IMR-90 (cell line): ENCODE measurements at regions not wholly inside any gene's neighbourhood (a gene's known extent, or its start where the extent isn't known, plus 50 kb on each side); places are given as distances from the start of the nearest gene placed in this dataset.

Experiments
- ATAC-seq: fragments of 200-7000 bp; cut with Tn5 transposase; 2 replicates; pipeline ENCODE4 v1.9.1; 2020; ENCODE audit warnings: low read depth, mild to moderate bottlenecking, moderate library complexity
- BruUV-seq: library from RNA; stranded (reverse); fragments of 400-500 nt; replicated peaks from 2 replicates; lab custom pipeline; 2021; lab: Mats Ljungman, UMichigan
- CTCF ChIA-PET: fragments of 300-600 bp; formaldehyde crosslinking; extraction: SDS; loops from one replicate; lab custom pipeline; 2021; ENCODE audit warnings: antibody characterized with exemption; lab: Yijun Ruan, JAX
- POLR2A ChIA-PET: fragments of 300-600 bp; sonication (Branson Sonifier 250); formaldehyde crosslinking; loops from one replicate; lab custom pipeline; 2022; ENCODE audit warnings: antibody characterized with exemption; ENCODE audit not compliant: unreplicated experiment; lab: Charles Lee
- DNase-seq: peaks from one replicate; pipeline ENCODE4 v3.0.0; 2013
- H2AFZ ChIP-seq: replicated peaks from 2 replicates; pipeline ENCODE3; 2013; ENCODE audit warnings: low read length, mild to moderate bottlenecking; ENCODE audit not compliant: poor library complexity
- H2AK5ac ChIP-seq: 2 replicates; pipeline ENCODE4 v1.6.1; 2013; ENCODE audit warnings: low read depth, low read length, inconsistent platforms
- H2AK9ac ChIP-seq: replicated peaks from 2 replicates; pipeline ENCODE3; 2013; ENCODE audit warnings: mild to moderate bottlenecking, low read depth, low read length, moderate library complexity; ENCODE audit not compliant: poor library complexity
- H2BK120ac ChIP-seq: 2 replicates; pipeline ENCODE4 v1.6.1; 2013; ENCODE audit warnings: low read depth, low read length, inconsistent platforms
- H2BK15ac ChIP-seq: 3 replicates; pipeline ENCODE4 v1.6.1; 2013; ENCODE audit warnings: low read depth, low read length, inconsistent platforms
- H2BK20ac ChIP-seq: 2 replicates; pipeline ENCODE4 v1.6.1; 2013; ENCODE audit warnings: low read depth, mild to moderate bottlenecking, inconsistent platforms, low read length, moderate library complexity
- H2BK5ac ChIP-seq: 2 replicates; pipeline ENCODE4 v1.6.1; 2013; ENCODE audit warnings: mild to moderate bottlenecking, low read depth, low read length, inconsistent platforms; ENCODE audit not compliant: poor library complexity, severe bottlenecking
- H3K14ac ChIP-seq: replicated peaks from 2 replicates; pipeline ENCODE4 v1.6.1; 2013; ENCODE audit warnings: low read depth, low read length, inconsistent platforms
- H3K18ac ChIP-seq: 2 replicates; pipeline ENCODE4 v1.6.1; 2013; ENCODE audit warnings: low read depth, low read length, control low read depth
- H3K23ac ChIP-seq: 2 replicates; pipeline ENCODE4 v1.6.1; 2013; ENCODE audit warnings: low read depth, low read length, inconsistent platforms
- H3K27ac ChIP-seq: 2 replicates; pipeline ENCODE4 v1.5.1; 2013; ENCODE audit warnings: mild to moderate bottlenecking, control low read depth, low read length; ENCODE audit not compliant: insufficient read depth
- H3K27me3 ChIP-seq: 2 replicates; pipeline ENCODE4 v1.6.1; 2013; ENCODE audit warnings: low read length; ENCODE audit not compliant: control insufficient read depth, insufficient read depth
- H3K36me3 ChIP-seq: 2 replicates; pipeline ENCODE4 v1.6.1; 2013; ENCODE audit warnings: low read length, mixed read lengths; ENCODE audit not compliant: control insufficient read depth, insufficient read depth
- H3K4ac ChIP-seq: 2 replicates; pipeline ENCODE4 v1.6.1; 2013; ENCODE audit warnings: low read depth, low read length, inconsistent platforms
- H3K4me1 ChIP-seq: 2 replicates; pipeline ENCODE4 v1.6.1; 2013; ENCODE audit warnings: low read length, mixed read lengths; ENCODE audit not compliant: control insufficient read depth, insufficient read depth
- H3K4me2 ChIP-seq: 2 replicates; pipeline ENCODE4 v1.6.1; 2013; ENCODE audit warnings: low read depth, mild to moderate bottlenecking, control low read depth, low read length, moderate library complexity
- H3K4me3 ChIP-seq: 2 replicates; pipeline ENCODE4 v1.5.1; 2013; ENCODE audit warnings: low read depth, mild to moderate bottlenecking, control low read depth, low read length, moderate library complexity; ENCODE audit not compliant: insufficient read depth
- H3K56ac ChIP-seq: 2 replicates; pipeline ENCODE4 v1.6.1; 2013; ENCODE audit warnings: low read length, inconsistent platforms; ENCODE audit not compliant: insufficient read depth; ENCODE audit errors: extremely low read depth
- H3K79me1 ChIP-seq, 2 experiments: 2 replicates each; pipeline ENCODE4 v1.6.1; 2013; ENCODE audit warnings: low read length in 2 of 2, inconsistent platforms in 1 of 2, low read depth in 1 of 2
- H3K9ac ChIP-seq: 2 replicates; pipeline ENCODE4 v1.6.1; 2013; ENCODE audit warnings: low read depth, low read length, control low read depth
- H3K9me1 ChIP-seq: 2 replicates; pipeline ENCODE4 v1.6.1; 2013; ENCODE audit warnings: low read length, inconsistent platforms; ENCODE audit not compliant: insufficient read depth
- H3K9me3 ChIP-seq: 2 replicates; pipeline ENCODE4 v1.6.1; 2013; ENCODE audit warnings: low read length; ENCODE audit not compliant: control insufficient read depth, insufficient read depth
- H4K20me1 ChIP-seq: 2 replicates; pipeline ENCODE4 v1.6.1; 2013; ENCODE audit warnings: low read length, inconsistent platforms; ENCODE audit not compliant: insufficient read depth
- H4K5ac ChIP-seq: 2 replicates; pipeline ENCODE4 v1.6.1; 2013; ENCODE audit warnings: mild to moderate bottlenecking, low read depth, low read length, control low read depth
- H4K8ac ChIP-seq, 2 experiments: 2 replicates each; pipeline ENCODE4 v1.6.1; 2013; ENCODE audit warnings: low read depth in 2 of 2, low read length in 2 of 2, control low read depth in 1 of 2, inconsistent platforms in 1 of 2
- H4K91ac ChIP-seq: 2 replicates; pipeline ENCODE4 v1.6.1; 2013; ENCODE audit warnings: low read depth, low read length, inconsistent platforms; ENCODE audit not compliant: insufficient read depth
- BHLHE40 ChIP-seq: fragments of 150-350 bp; IDR thresholded peaks from 2 replicates; pipeline ENCODE4 v1.6.1; 2016; ENCODE audit warnings: mild to moderate bottlenecking, low read depth, low read length
- CEBPB ChIP-seq: IDR thresholded peaks from 2 replicates; pipeline ENCODE4 v1.6.1; 2012; ENCODE audit warnings: low read depth, low read length, improper control_type of control experiment
- MAFK ChIP-seq: IDR thresholded peaks from 2 replicates; pipeline ENCODE4 v1.6.1; 2012; ENCODE audit warnings: low read depth, low read length, improper control_type of control experiment
- RAD21 ChIP-seq: IDR thresholded peaks from 2 replicates; pipeline ENCODE4 v1.6.1; 2012; ENCODE audit warnings: low read length, improper control_type of control experiment
- RFX5 ChIP-seq: IDR thresholded peaks from 2 replicates; pipeline ENCODE4 v1.8.0; 2012; ENCODE audit warnings: low read depth, mild to moderate bottlenecking, low read length, moderate library complexity
- WGBS, 2 experiments: methylation state at CpG; one replicate each; pipeline versions ENCODE4 v1.1.5 to v1.1.7; 2013; ENCODE audit warnings: missing lambda C conversion rate in 2 of 2; ENCODE audit not compliant: insufficient read length in 1 of 2; ENCODE audit errors: extremely low coverage in 2 of 2; 5-methylcytosine and 5-hydroxymethylcytosine counted together
- dilution Hi-C: fragments of 300-500 bp; cut with HindIII; formaldehyde crosslinking; loops from one replicate; pipeline ENCODE4 v1.14.3; 2018; ENCODE audit warnings: low sequenced_read_pairs; ENCODE audit not compliant: unreplicated experiment
- in situ Hi-C: fragments of 300-500 bp; cut with MboI; formaldehyde crosslinking; loops from 3 replicates; pipeline ENCODE4 v1.14.3; 2019; ENCODE audit warnings: low sequenced_read_pairs, inconsistent platforms, mixed read lengths
- intact Hi-C: fragments of 100-400 bp; cut with micrococcal nuclease; formaldehyde crosslinking; loops from 2 replicates; pipeline ENCODE4 v1.10.0; 2022
- TF ChIP-seq, protein P1 (sequence below): fragments of 150-350 bp; IDR thresholded peaks from 2 replicates; pipeline ENCODE4 v1.6.1; 2016; ENCODE audit warnings: low read depth, mild to moderate bottlenecking, low read length, moderate library complexity, borderline replicate concordance
- TF ChIP-seq, protein P2 (sequence below): fragments of 150-350 bp; IDR thresholded peaks from 2 replicates; pipeline ENCODE4 v1.6.1; 2017; ENCODE audit warnings: mild to moderate bottlenecking, antibody characterized with exemption, low read length, low read depth
- TF ChIP-seq, protein P3 (sequence below): conservative IDR thresholded peaks from 2 replicates; pipeline ENCODE4 v1.5.1; 2012; ENCODE audit warnings: mild to moderate bottlenecking, low read depth, low read length, improper control_type of control experiment

DNA sequence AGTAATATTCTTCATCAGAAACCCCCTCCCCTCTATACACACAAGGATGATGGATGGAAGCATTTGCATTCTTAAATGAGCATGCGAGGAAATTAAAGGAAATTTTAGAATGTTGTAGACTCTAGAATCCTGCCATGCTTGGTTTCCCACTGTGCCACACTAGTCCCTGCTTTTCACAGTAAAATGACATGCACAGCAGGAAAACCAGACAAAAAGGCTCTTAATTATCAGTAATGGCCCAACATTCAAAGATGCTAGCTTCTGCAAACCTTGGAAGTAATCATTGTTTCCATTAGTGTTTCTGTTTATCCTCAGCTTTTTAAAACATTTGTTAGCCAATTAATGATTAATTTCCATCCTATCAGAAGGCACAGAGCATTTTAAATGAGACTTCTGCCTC lies 255.8 kb downstream of the SLCO4C1 start:
- Histone ChIP-seq H4K5ac (no peak overlapping the region), H3K14ac (no peak overlapping the region), H2BK15ac (no peak overlapping the region), H2BK20ac (no peak overlapping the region), H3K9ac (no peak overlapping the region), H2AK5ac (no peak overlapping the region), H3K36me3 (no peaks in the 10 kb centered on the region), H3K56ac (no peak overlapping the region), H4K20me1 (no peaks in the 10 kb centered on the region), H3K4me2 (no peak overlapping the region), H3K4ac (no peak overlapping the region), H2BK120ac (no peak overlapping the region), H2AFZ (no peak overlapping the region), H3K18ac (no peak overlapping the region), H2AK9ac (no peak overlapping the region), H4K91ac (no peak overlapping the region), H3K27me3 (no peaks in the 10 kb centered on the region), H4K8ac (no peak overlapping the region), H2BK5ac (no peak overlapping the region), H3K27ac (no peak overlapping the region), H3K4me1 (no peaks in the 10 kb centered on the region), H3K4me3 (no peak overlapping the region), H3K23ac (no peak overlapping the region), H3K9me1 (no peaks in the 10 kb centered on the region), H3K79me1 (no peaks in the 10 kb centered on the region), H3K9me3 (0 out of 2 replicates have a peak, but pooled peaks cover 2% of the 10 kb centered on the region)
- no CpG with 5 or more reads among the region's 1 CpG for WGBS, 2 experiments
- ATAC-seq (no peak), DNase-seq (no peak)
- intact Hi-C loops: no loop called here
- dilution Hi-C loops: no loop called here
- in situ Hi-C loops: no loop called here
- no peak for TF ChIP-seq MAFK
- no peak for TF ChIP-seq CEBPB
- TF ChIP-seq RFX5: no peak
- no peak for TF ChIP-seq BHLHE40
- no peak for TF ChIP-seq RAD21
- TF ChIP-seq, protein P1, sequence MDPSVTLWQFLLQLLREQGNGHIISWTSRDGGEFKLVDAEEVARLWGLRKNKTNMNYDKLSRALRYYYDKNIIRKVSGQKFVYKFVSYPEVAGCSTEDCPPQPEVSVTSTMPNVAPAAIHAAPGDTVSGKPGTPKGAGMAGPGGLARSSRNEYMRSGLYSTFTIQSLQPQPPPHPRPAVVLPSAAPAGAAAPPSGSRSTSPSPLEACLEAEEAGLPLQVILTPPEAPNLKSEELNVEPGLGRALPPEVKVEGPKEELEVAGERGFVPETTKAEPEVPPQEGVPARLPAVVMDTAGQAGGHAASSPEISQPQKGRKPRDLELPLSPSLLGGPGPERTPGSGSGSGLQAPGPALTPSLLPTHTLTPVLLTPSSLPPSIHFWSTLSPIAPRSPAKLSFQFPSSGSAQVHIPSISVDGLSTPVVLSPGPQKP: no peak
- TF ChIP-seq, protein P2, sequence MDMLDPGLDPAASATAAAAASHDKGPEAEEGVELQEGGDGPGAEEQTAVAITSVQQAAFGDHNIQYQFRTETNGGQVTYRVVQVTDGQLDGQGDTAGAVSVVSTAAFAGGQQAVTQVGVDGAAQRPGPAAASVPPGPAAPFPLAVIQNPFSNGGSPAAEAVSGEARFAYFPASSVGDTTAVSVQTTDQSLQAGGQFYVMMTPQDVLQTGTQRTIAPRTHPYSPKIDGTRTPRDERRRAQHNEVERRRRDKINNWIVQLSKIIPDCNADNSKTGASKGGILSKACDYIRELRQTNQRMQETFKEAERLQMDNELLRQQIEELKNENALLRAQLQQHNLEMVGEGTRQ: no peak
- TF ChIP-seq, protein P3, sequence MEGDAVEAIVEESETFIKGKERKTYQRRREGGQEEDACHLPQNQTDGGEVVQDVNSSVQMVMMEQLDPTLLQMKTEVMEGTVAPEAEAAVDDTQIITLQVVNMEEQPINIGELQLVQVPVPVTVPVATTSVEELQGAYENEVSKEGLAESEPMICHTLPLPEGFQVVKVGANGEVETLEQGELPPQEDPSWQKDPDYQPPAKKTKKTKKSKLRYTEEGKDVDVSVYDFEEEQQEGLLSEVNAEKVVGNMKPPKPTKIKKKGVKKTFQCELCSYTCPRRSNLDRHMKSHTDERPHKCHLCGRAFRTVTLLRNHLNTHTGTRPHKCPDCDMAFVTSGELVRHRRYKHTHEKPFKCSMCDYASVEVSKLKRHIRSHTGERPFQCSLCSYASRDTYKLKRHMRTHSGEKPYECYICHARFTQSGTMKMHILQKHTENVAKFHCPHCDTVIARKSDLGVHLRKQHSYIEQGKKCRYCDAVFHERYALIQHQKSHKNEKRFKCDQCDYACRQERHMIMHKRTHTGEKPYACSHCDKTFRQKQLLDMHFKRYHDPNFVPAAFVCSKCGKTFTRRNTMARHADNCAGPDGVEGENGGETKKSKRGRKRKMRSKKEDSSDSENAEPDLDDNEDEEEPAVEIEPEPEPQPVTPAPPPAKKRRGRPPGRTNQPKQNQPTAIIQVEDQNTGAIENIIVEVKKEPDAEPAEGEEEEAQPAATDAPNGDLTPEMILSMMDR: no peak
- no TSS peak for BruUV-seq
- ChIA-PET POLR2A (no interaction called here), CTCF (no interaction called here)
